ENCODE measurements at regions not wholly inside any gene's neighbourhood (a gene's known extent, or its start where the extent isn't known, plus 50 kb on each side); places are given as distances from the start of the nearest gene placed in this dataset.

DNA sequence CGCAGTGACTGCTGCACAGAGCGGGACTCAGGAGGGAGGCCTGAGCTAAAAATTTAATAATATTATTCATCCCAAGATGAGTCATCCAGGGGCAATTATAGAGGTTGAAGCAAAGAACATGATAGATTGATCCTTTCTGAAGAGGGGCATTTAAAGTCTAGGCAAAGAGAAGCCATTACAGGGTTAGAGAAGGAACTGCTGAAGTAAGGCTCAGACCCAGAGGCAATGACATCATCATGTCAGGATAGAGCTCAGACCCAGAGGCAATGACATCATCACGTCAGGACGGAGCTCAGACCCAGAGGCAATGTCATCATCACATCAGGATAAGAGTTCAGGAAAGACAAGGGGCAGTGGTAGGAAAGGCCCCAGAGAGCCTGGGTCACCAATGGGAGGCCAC, 184.0 kb downstream of the TMEM18 start:
- TF ChIP-seq POLR2A (IDR thresholded peaks at IDR 0.05) = no peak
- TF ChIP-seq, protein P1, sequence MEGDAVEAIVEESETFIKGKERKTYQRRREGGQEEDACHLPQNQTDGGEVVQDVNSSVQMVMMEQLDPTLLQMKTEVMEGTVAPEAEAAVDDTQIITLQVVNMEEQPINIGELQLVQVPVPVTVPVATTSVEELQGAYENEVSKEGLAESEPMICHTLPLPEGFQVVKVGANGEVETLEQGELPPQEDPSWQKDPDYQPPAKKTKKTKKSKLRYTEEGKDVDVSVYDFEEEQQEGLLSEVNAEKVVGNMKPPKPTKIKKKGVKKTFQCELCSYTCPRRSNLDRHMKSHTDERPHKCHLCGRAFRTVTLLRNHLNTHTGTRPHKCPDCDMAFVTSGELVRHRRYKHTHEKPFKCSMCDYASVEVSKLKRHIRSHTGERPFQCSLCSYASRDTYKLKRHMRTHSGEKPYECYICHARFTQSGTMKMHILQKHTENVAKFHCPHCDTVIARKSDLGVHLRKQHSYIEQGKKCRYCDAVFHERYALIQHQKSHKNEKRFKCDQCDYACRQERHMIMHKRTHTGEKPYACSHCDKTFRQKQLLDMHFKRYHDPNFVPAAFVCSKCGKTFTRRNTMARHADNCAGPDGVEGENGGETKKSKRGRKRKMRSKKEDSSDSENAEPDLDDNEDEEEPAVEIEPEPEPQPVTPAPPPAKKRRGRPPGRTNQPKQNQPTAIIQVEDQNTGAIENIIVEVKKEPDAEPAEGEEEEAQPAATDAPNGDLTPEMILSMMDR (IDR thresholded peaks at IDR 0.05) = no peak
